CD1c-positive myeloid dendritic cell (primary cell): ENCODE measurements at regions not wholly inside any gene's neighbourhood (a gene's known extent, or its start where the extent isn't known, plus 50 kb on each side); places are given as distances from the start of the nearest gene placed in this dataset.
"Not testable (repeated sequence)": the region's sequence is repeated elsewhere in the genome, so short reads cannot be mapped to it uniquely, and the experiment has no call there.

Experiments used
- DNase-seq: peaks from one replicate; pipeline ENCODE4 v3.0.0-alpha.2; 2016; ENCODE audit errors: extremely low spot score

- DNase-seq, result not testable (repeated sequence)
These were observed 82.7 kb downstream of the TFRC start for GRCh38 chr3:195999176-195999575.

GRCh38 chr3:195996314-195996713, 85.6 kb downstream of the TFRC start:
- DNase-seq, result not testable (repeated sequence)

GRCh38 chr3:195994343-195994742, 86.0 kb upstream of the TNK2 start:
- peak; percentile 41 for DNase-seq

GRCh38 chr3:195993671-195994070, 85.3 kb upstream of the TNK2 start:
- DNase-seq, result not testable (repeated sequence)

GRCh38 chr3:195992956-195993595, 84.7 kb upstream of the TNK2 start:
- DNase-seq, result not testable (repeated sequence)

GRCh38 chr3:195991986-195992385, 83.6 kb upstream of the TNK2 start:
- DNase-seq, result not testable (repeated sequence)

- not testable (repeated sequence) for DNase-seq
These were observed 82.9 kb upstream of the TNK2 start for GRCh38 chr3:195991243-195991642.

GRCh38 chr3:195990841-195991174, 82.5 kb upstream of the TNK2 start:
- DNase-seq, result not testable (repeated sequence)

GRCh38 chr3:195989921-195990840, 81.8 kb upstream of the TNK2 start:
- DNase-seq, result peak; percentile 92

GRCh38 chr3:195989197-195989920, 81.0 kb upstream of the TNK2 start:
- peak; percentile 47 for DNase-seq

- DNase-seq, result not testable (repeated sequence)
These were observed 80.4 kb upstream of the TNK2 start for GRCh38 chr3:195988764-195989163.

- not testable (repeated sequence) for DNase-seq
These were observed 78.7 kb upstream of the TNK2 start for GRCh38 chr3:195987001-195987400.

- not testable (repeated sequence) for DNase-seq
These were observed 78.2 kb upstream of the TNK2 start for GRCh38 chr3:195986576-195986975.

- not testable (repeated sequence) for DNase-seq
These were observed 77.1 kb upstream of the TNK2 start for GRCh38 chr3:195985348-195985920.

GRCh38 chr3:195984392-195985030, 76.2 kb upstream of the TNK2 start:
- DNase-seq, result not testable (repeated sequence)

- DNase-seq, result not testable (repeated sequence)
These were observed 75.5 kb upstream of the TNK2 start for GRCh38 chr3:195983880-195984279.

- DNase-seq, result not testable (repeated sequence)
These were observed 74.4 kb upstream of the TNK2 start for GRCh38 chr3:195982754-195983153.

- not testable (repeated sequence) for DNase-seq
These were observed 73.4 kb upstream of the TNK2 start for GRCh38 chr3:195981778-195982177.

GRCh38 chr3:195979877-195980276, 71.5 kb upstream of the TNK2 start:
- not testable (repeated sequence) for DNase-seq

GRCh38 chr3:195978585-195978984, 70.2 kb upstream of the TNK2 start:
- not testable (repeated sequence) for DNase-seq

- not testable (repeated sequence) for DNase-seq
These were observed 68.5 kb upstream of the TNK2 start for GRCh38 chr3:195976876-195977275.
